ENCODE measurements at regions not wholly inside any gene's neighbourhood (a gene's known extent, or its start where the extent isn't known, plus 50 kb on each side); places are given as distances from the start of the nearest gene placed in this dataset.

GRCh38 chr10:69747179-69747578 is 54.5 kb upstream of the COL13A1 start:
- H3K9me2 ChIP-seq (replicated peaks; ENCODE audit: low read depth, low read length) = no peaks in the 10 kb centered on the region
- TF ChIP-seq CTCF (conservative IDR thresholded peaks at IDR 0.05; ENCODE audit: low read length) = no peak
- H4K20me1 ChIP-seq (ENCODE audit: insufficient read depth, low read length, poor library complexity, severe bottlenecking) = no peaks in the 10 kb centered on the region
- H3K79me2 ChIP-seq (ENCODE audit: insufficient read depth, low read length) = no peaks in the 10 kb centered on the region
- no peak overlapping the region for H3K4me2 ChIP-seq (ENCODE audit: low read depth, low read length, poor library complexity, severe bottlenecking)
- no peak overlapping the region for H3K4me3 ChIP-seq (ENCODE audit: low read length, poor library complexity, severe bottlenecking)
- no peak overlapping the region for H2AFZ ChIP-seq (ENCODE audit: low read length)
- H3K9me3 ChIP-seq (ENCODE audit: insufficient read depth, low read depth, low read length) = no peaks in the 10 kb centered on the region
- H3K9ac ChIP-seq (ENCODE audit: low read depth, low read length, poor library complexity, severe bottlenecking) = no peak overlapping the region
- H3F3A ChIP-seq (ENCODE audit: low read depth) = no peaks in the 10 kb centered on the region
- H3K4me1 ChIP-seq (ENCODE audit: insufficient read depth, low read length, poor library complexity, severe bottlenecking) = no peaks in the 10 kb centered on the region
- H3K27me3 ChIP-seq (ENCODE audit: insufficient read depth, low read length, poor library complexity, severe bottlenecking) = no peaks in the 10 kb centered on the region
- no peaks in the 10 kb centered on the region for H3K36me3 ChIP-seq (ENCODE audit: insufficient read depth, low read length)

GRCh38 chr10:69748621-69749020 is 53.1 kb upstream of the COL13A1 start:
- H2AFZ ChIP-seq (ENCODE audit: low read length) = no peak overlapping the region
- no peak overlapping the region for H3K9ac ChIP-seq (ENCODE audit: low read depth, low read length, poor library complexity, severe bottlenecking)
- H3K79me2 ChIP-seq (ENCODE audit: insufficient read depth, low read length) = no peaks in the 10 kb centered on the region
- H3K27me3 ChIP-seq (ENCODE audit: insufficient read depth, low read length, poor library complexity, severe bottlenecking) = no peaks in the 10 kb centered on the region
- H3K36me3 ChIP-seq (ENCODE audit: insufficient read depth, low read length) = no peaks in the 10 kb centered on the region
- H3F3A ChIP-seq (ENCODE audit: low read depth) = no peaks in the 10 kb centered on the region
- no peak overlapping the region for H3K4me2 ChIP-seq (ENCODE audit: low read depth, low read length, poor library complexity, severe bottlenecking)
- no peaks in the 10 kb centered on the region for H3K9me2 ChIP-seq (replicated peaks; ENCODE audit: low read depth, low read length)
- no peaks in the 10 kb centered on the region for H4K20me1 ChIP-seq (ENCODE audit: insufficient read depth, low read length, poor library complexity, severe bottlenecking)
- H3K4me1 ChIP-seq (ENCODE audit: insufficient read depth, low read length, poor library complexity, severe bottlenecking) = no peaks in the 10 kb centered on the region
- H3K4me3 ChIP-seq (ENCODE audit: low read length, poor library complexity, severe bottlenecking) = no peak overlapping the region
- no peak for TF ChIP-seq CTCF (conservative IDR thresholded peaks at IDR 0.05; ENCODE audit: low read length)
- no peaks in the 10 kb centered on the region for H3K9me3 ChIP-seq (ENCODE audit: insufficient read depth, low read depth, low read length)

GRCh38 chr10:69749178-69750010 is 52.3 kb upstream of the COL13A1 start:
- Histone ChIP-seq H3K9ac (ENCODE audit: low read depth, low read length, poor library complexity, severe bottlenecking) (no peak overlapping the region), H3K79me2 (ENCODE audit: insufficient read depth, low read length) (no peaks in the 10 kb centered on the region), H3K9me2 (replicated peaks; ENCODE audit: low read depth, low read length) (no peaks in the 10 kb centered on the region), H3K36me3 (ENCODE audit: insufficient read depth, low read length) (no peaks in the 10 kb centered on the region), H4K20me1 (ENCODE audit: insufficient read depth, low read length, poor library complexity, severe bottlenecking) (no peaks in the 10 kb centered on the region), H3K4me1 (ENCODE audit: insufficient read depth, low read length, poor library complexity, severe bottlenecking) (no peaks in the 10 kb centered on the region), H2AFZ (ENCODE audit: low read length) (no peak overlapping the region), H3K4me3 (ENCODE audit: low read length, poor library complexity, severe bottlenecking) (no peak overlapping the region), H3K4me2 (ENCODE audit: low read depth, low read length, poor library complexity, severe bottlenecking) (no peak overlapping the region), H3F3A (ENCODE audit: low read depth) (no peaks in the 10 kb centered on the region), H3K27me3 (ENCODE audit: insufficient read depth, low read length, poor library complexity, severe bottlenecking) (no peaks in the 10 kb centered on the region), H3K9me3 (ENCODE audit: insufficient read depth, low read depth, low read length) (no peaks in the 10 kb centered on the region)
- TF ChIP-seq CTCF (conservative IDR thresholded peaks at IDR 0.05; ENCODE audit: low read length) = no peak
- TF ChIP-seq EZH2phosphoT487 (IDR thresholded peaks at IDR 0.05; ENCODE audit: borderline replicate concordance) = no peak
